ENCODE measurements at regions not wholly inside any gene's neighbourhood (a gene's known extent, or its start where the extent isn't known, plus 50 kb on each side); places are given as distances from the start of the nearest gene placed in this dataset.

GRCh38 chr3:150073031-150073430 is 102.3 kb upstream of the PFN2 start (continued):
- TF ChIP-seq CTBP1 (IDR thresholded peaks at IDR 0.05; ENCODE audit: borderline replicate concordance) (no peak), MCM5 (IDR thresholded peaks at IDR 0.05; ENCODE audit: low read depth) (no peak)

DNA sequence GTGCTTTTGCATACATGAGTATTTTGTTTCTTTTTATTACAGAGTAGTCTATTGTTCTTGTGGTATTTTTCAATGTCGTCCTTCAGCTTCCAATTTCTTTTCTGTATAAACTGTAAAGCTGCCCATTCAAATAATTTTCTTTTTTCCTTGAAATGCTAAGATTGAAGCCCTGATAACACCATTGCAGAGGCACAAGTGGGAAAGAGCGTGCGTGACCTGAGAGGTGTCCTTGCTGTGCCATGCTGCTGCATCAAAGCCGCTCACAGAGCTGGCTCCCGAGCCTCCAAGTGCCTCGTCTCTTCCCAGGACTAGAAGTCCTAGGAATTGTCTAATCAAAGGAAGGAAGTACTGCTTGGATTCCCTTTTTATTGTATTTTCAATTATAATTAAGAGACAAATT is 101.9 kb upstream of the PFN2 start:
- Histone ChIP-seq H3K79me2 (ENCODE audit: control insufficient read depth, insufficient read depth, low read length) (no peaks in the 10 kb centered on the region), H4K20me1 (replicated peaks; ENCODE audit: control insufficient read depth, insufficient read depth, low read length) (no peaks in the 10 kb centered on the region), H3K27ac (ENCODE audit: extremely low read depth, low read depth, low read length) (no peak overlapping the region), H3K27me3 (ENCODE audit: control insufficient read depth in 2 of 2, insufficient read depth in 2 of 2, low read length in 2 of 2) (peaks cover 12 to 43% of the 10 kb centered on the region in 2 experiments), H3K4me2 (ENCODE audit: insufficient read depth, low read length) (no peak overlapping the region), H3K9ac (ENCODE audit: insufficient read depth in 1 of 2, low read depth in 2 of 2, low read length in 2 of 2) (no peak overlapping the region), H3K4me3 (no peak overlapping the region), H3K9me1 (ENCODE audit: control insufficient read depth, insufficient read depth, low read length) (no peaks in the 10 kb centered on the region), H3K36me3 (ENCODE audit: control insufficient read depth, insufficient read depth, low read length) (no peaks in the 10 kb centered on the region), H3K4me1 (replicated peaks in 1 of 2; ENCODE audit: control insufficient read depth in 2 of 2, insufficient read depth in 2 of 2, low read length in 2 of 2) (no peaks in the 10 kb centered on the region), H2AFZ (ENCODE audit: low read depth, low read length) (no peak overlapping the region), H3K9me3 (replicated peaks; ENCODE audit: control insufficient read depth, insufficient read depth, low read depth, low read length) (no peaks in the 10 kb centered on the region)
- DNase-seq (ENCODE audit: extremely low read depth in 1 of 4, low spot score in 3 of 4) (no peak), ATAC-seq (no peak), FAIRE-seq (no peak)
- in situ Hi-C loops (cut with MboI) (no loop called here), intact Hi-C loops (cut with micrococcal nuclease) (no loop called here)
- ChIA-PET CTCF (ENCODE audit: low intra/inter-chr PET ratio) (no interaction called here), POLR2A (no interaction called here)
- BruUV-seq (replicated peaks), result no TSS peak
- WGBS (ENCODE audit: insufficient coverage, low coverage, missing lambda C conversion rate), result 0% methylated on average over 6 of the region's 6 CpGs
- no peak for TF ChIP-seq CSDE1 (IDR thresholded peaks at IDR 0.05)
- TF ChIP-seq ZNF586 (CRISPR knock-in tag; conservative IDR thresholded peaks at IDR 0.05), result no peak
- TF ChIP-seq POLR3A (IDR thresholded peaks at IDR 0.05; ENCODE audit: borderline replicate concordance, extremely low read depth, insufficient read depth, insufficient read length), result no peak
- no peak for TF ChIP-seq ZBTB43 (CRISPR knock-in tag; IDR thresholded peaks at IDR 0.05)
- TF ChIP-seq, protein P1, sequence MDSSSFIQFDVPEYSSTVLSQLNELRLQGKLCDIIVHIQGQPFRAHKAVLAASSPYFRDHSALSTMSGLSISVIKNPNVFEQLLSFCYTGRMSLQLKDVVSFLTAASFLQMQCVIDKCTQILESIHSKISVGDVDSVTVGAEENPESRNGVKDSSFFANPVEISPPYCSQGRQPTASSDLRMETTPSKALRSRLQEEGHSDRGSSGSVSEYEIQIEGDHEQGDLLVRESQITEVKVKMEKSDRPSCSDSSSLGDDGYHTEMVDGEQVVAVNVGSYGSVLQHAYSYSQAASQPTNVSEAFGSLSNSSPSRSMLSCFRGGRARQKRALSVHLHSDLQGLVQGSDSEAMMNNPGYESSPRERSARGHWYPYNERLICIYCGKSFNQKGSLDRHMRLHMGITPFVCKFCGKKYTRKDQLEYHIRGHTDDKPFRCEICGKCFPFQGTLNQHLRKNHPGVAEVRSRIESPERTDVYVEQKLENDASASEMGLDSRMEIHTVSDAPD (CRISPR knock-in tag; IDR thresholded peaks at IDR 0.05), result no peak
- TF ChIP-seq FOXM1 (IDR thresholded peaks at IDR 0.05; ENCODE audit: low read depth), result no peak
- no peak for TF ChIP-seq FOXM1 (CRISPR knock-in tag; IDR thresholded peaks at IDR 0.05; ENCODE audit: low read depth)
- TF ChIP-seq FOXJ2 (tag; IDR thresholded peaks at IDR 0.05), result no peak
- TF ChIP-seq HDAC1 (IDR thresholded peaks at IDR 0.05), result no peak
- no peak for TF ChIP-seq ZNF140 (CRISPR knock-in tag; IDR thresholded peaks at IDR 0.05)
- TF ChIP-seq, protein P2, sequence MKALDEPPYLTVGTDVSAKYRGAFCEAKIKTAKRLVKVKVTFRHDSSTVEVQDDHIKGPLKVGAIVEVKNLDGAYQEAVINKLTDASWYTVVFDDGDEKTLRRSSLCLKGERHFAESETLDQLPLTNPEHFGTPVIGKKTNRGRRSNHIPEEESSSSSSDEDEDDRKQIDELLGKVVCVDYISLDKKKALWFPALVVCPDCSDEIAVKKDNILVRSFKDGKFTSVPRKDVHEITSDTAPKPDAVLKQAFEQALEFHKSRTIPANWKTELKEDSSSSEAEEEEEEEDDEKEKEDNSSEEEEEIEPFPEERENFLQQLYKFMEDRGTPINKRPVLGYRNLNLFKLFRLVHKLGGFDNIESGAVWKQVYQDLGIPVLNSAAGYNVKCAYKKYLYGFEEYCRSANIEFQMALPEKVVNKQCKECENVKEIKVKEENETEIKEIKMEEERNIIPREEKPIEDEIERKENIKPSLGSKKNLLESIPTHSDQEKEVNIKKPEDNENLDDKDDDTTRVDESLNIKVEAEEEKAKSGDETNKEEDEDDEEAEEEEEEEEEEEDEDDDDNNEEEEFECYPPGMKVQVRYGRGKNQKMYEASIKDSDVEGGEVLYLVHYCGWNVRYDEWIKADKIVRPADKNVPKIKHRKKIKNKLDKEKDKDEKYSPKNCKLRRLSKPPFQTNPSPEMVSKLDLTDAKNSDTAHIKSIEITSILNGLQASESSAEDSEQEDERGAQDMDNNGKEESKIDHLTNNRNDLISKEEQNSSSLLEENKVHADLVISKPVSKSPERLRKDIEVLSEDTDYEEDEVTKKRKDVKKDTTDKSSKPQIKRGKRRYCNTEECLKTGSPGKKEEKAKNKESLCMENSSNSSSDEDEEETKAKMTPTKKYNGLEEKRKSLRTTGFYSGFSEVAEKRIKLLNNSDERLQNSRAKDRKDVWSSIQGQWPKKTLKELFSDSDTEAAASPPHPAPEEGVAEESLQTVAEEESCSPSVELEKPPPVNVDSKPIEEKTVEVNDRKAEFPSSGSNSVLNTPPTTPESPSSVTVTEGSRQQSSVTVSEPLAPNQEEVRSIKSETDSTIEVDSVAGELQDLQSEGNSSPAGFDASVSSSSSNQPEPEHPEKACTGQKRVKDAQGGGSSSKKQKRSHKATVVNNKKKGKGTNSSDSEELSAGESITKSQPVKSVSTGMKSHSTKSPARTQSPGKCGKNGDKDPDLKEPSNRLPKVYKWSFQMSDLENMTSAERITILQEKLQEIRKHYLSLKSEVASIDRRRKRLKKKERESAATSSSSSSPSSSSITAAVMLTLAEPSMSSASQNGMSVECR (CRISPR knock-in tag; IDR thresholded peaks at IDR 0.05), result no peak
- TF ChIP-seq ZFP36 (IDR thresholded peaks at IDR 0.05; ENCODE audit: low read depth, low read length, partially characterized antibody), result no peak
- TF ChIP-seq ZNF436 (CRISPR knock-in tag; IDR thresholded peaks at IDR 0.05), result no peak
- TF ChIP-seq E2F3 (CRISPR knock-in tag; IDR thresholded peaks at IDR 0.05), result no peak
- TF ChIP-seq ZNF12 (CRISPR knock-in tag; IDR thresholded peaks at IDR 0.05), result no peak
